Common myeloid progenitor, CD34-positive (primary cell): ENCODE measurements at regions not wholly inside any gene's neighbourhood (a gene's known extent, or its start where the extent isn't known, plus 50 kb on each side); places are given as distances from the start of the nearest gene placed in this dataset.

ENCODE experiments used
- CTCF ChIA-PET: fragments of 350-600 bp; sonication (Branson Sonifier 250); formaldehyde crosslinking; loops from one replicate; lab custom pipeline; 2021; ENCODE audit warnings: antibody characterized with exemption; lab: Charles Lee
- POLR2A ChIA-PET: fragments of 350-600 bp; sonication (Branson Sonifier 250); formaldehyde crosslinking; loops from one replicate; lab custom pipeline; 2021; ENCODE audit warnings: antibody characterized with exemption; lab: Charles Lee
- DNase-seq, 3 donors: peaks; one replicate each; pipeline versions ENCODE4 v3.0.0 to v3.0.0-alpha.2; 2013
- H3K27ac ChIP-seq, 2 experiments: 1 replicate in 1 of 2; 2 replicates in 1 of 2; pipeline ENCODE4 v1.7.0; 2013; ENCODE audit warnings: inconsistent platforms in 2 of 2, low read length in 2 of 2, mild to moderate bottlenecking in 2 of 2, low read depth in 1 of 2, moderate library complexity in 1 of 2; ENCODE audit not compliant: severe bottlenecking in 2 of 2, insufficient read depth in 1 of 2, poor library complexity in 1 of 2
- H3K27me3 ChIP-seq, 5 experiments: replicated peaks in 2 of 5; 1 replicate in 3 of 5; 2 replicates in 2 of 5; pipeline versions ENCODE4 v1.6.1 to v1.7.0; 2013; ENCODE audit warnings: low read length in 4 of 5, mild to moderate bottlenecking in 2 of 5, moderate library complexity in 2 of 5, inconsistent platforms in 1 of 5; ENCODE audit not compliant: insufficient read depth in 5 of 5, control insufficient read depth in 4 of 5
- H3K36me3 ChIP-seq, 4 experiments: 1 replicate in 2 of 4; 2 replicates in 2 of 4; pipeline versions ENCODE4 v1.6.1 to v1.7.0; 2013; ENCODE audit warnings: low read length in 3 of 4, control low read depth in 1 of 4, mild to moderate bottlenecking in 1 of 4; ENCODE audit not compliant: control insufficient read depth in 4 of 4, insufficient read depth in 4 of 4
- H3K4me1 ChIP-seq, 4 experiments: 1 replicate in 3 of 4; 2 replicates in 1 of 4; pipeline versions ENCODE4 v1.6.1 to v1.7.1; 2013; ENCODE audit warnings: low read length in 3 of 4, mild to moderate bottlenecking in 3 of 4, control low read depth in 1 of 4, inconsistent platforms in 1 of 4, moderate library complexity in 1 of 4; ENCODE audit not compliant: control insufficient read depth in 4 of 4, insufficient read depth in 4 of 4; ENCODE audit errors: control extremely low read depth in 1 of 4
- H3K4me3 ChIP-seq, 7 experiments: 1 replicate in 4 of 7; 2 replicates in 3 of 7; pipeline versions ENCODE4 v1.5.1 to v1.7.0; 2013; ENCODE audit warnings: mild to moderate bottlenecking in 7 of 7, low read length in 6 of 7, moderate library complexity in 6 of 7, inconsistent platforms in 2 of 7, low read depth in 2 of 7, control low read depth in 1 of 7; ENCODE audit not compliant: insufficient read depth in 4 of 7, control insufficient read depth in 1 of 7; ENCODE audit errors: extremely low read depth in 1 of 7
- H3K9me3 ChIP-seq, 5 experiments: 1 replicate in 4 of 5; 2 replicates in 1 of 5; pipeline versions ENCODE4 v1.6.1 to v1.7.1; 2013; ENCODE audit warnings: low read length in 4 of 5, mild to moderate bottlenecking in 2 of 5, inconsistent platforms in 1 of 5, low read depth in 1 of 5, moderate library complexity in 1 of 5; ENCODE audit not compliant: control insufficient read depth in 4 of 5, insufficient read depth in 2 of 5; ENCODE audit errors: control extremely low read depth in 1 of 5
- WGBS: methylation state at CpG from one replicate; pipeline ENCODE4 v1.1.5; 2013; ENCODE audit not compliant: insufficient coverage; 5-methylcytosine and 5-hydroxymethylcytosine counted together

DNA sequence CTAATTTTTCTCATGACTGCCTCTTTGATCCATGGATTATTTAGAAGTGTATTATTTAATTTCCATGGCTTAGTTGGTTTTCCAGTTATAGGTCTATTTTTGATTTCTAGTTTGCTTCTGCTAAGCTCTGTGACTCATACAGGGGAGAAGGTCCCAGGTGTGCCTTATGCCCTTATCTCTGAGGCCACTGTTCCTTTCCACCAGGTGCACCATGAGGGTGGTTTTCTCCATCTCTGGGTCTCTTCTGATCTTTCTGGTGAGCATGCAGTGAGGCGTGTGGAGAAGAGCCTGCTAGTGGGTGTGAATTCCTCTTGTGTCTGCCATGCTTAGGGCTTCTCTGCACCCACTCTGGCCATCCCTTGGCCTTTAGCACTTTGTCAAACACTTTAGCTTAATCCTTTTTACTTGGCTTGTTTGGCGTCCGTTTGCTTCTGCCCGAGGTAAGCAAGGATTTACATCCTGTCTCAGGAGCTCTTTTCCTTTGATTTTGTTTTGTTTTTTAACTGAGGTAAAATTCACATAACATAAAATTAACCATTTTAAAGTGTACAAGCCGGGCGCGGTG lies 129.8 kb upstream of the ARL4C start:
- H3K9me3 ChIP-seq = no peaks in the 10 kb centered on the region
- peak in 1 of 3 donors; percentile 9 for DNase-seq
- no peaks in the 10 kb centered on the region for H3K36me3 ChIP-seq
- CTCF ChIA-PET = no interaction called here
- WGBS = no CpG with 5 or more reads among the region's 7 CpGs
- H3K27ac ChIP-seq = no peak overlapping the region
- POLR2A ChIA-PET = no interaction called here
- no peaks in the 10 kb centered on the region for H3K27me3 ChIP-seq
- H3K4me1 ChIP-seq = no peaks in the 10 kb centered on the region
- no peak overlapping the region for H3K4me3 ChIP-seq

DNA sequence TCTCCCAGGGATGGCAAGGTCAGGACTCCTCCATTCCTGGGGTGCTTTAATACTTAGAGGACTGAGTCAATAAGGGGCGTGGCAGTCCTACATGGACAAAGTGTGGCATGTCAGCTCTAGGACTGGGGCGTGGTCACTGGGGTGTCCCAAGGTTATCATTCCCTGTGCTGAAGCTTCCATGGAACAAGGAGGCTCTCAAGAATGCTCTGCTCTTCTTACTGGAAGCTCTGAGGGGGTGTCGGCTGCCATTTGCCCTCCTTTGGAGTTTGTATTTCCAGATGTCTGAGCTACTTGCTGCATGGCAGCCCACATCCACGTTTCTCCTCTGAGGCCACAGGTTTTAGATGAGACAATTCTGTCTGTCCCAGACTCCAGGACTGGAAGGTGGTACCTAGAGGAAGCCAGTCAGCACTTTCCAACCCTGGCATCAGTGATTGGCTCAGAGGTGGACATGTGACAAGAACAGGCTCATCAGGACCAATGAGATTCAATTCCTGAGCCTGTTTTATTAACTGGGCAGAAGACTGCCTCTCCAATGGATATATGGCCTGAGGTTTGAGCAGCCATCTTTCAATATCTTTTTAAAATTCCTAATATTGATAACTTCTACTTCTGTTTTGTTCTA lies 128.9 kb upstream of the ARL4C start:
- CTCF ChIA-PET = no interaction called here

DNA sequence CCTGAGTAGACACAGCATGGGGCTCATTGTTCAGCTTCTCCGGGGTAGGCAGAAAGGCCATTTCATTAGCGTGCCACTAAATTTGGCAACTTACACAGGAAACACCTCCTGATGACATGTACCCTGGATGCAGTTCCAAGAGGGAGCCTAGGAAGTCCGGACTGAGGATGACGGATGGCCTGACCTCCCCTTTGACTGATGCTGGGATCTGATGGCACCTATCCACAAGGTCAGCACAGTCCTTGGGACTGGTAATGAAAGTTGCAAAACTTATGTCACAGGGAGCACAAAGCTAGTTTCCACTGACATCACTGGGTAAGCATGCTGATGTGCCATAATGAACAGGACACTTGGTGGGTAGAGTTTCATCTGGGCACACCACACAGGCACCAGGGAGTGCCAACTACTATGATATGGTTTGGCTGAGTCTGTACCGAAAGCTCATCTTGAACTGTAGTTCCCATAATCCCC lies 126.7 kb upstream of the ARL4C start:
- ChIA-PET CTCF (no interaction called here), POLR2A (no interaction called here)
- Histone ChIP-seq H3K36me3 (no peaks in the 10 kb centered on the region), H3K27ac (no peak overlapping the region), H3K4me1 (peaks cover 5 to 15% (median 8%) of the 10 kb centered on the region in 4 experiments), H3K4me3 (no peak overlapping the region), H3K9me3 (no peaks in the 10 kb centered on the region), H3K27me3 (no peaks in the 10 kb centered on the region)
- WGBS = 96% methylated on average over 5 of the region's 5 CpGs
- DNase-seq = no peak

More for the DNA sequence above, 128.9 kb upstream of the ARL4C start:
- POLR2A ChIA-PET = no interaction called here
- Histone ChIP-seq H3K36me3 (no peaks in the 10 kb centered on the region), H3K4me1 (no peaks in the 10 kb centered on the region), H3K9me3 (no peaks in the 10 kb centered on the region), H3K27ac (no peak overlapping the region), H3K27me3 (no peaks in the 10 kb centered on the region), H3K4me3 (no peak overlapping the region)
- DNase-seq = no peak
- 95% methylated on average over 4 of the region's 4 CpGs for WGBS

DNA sequence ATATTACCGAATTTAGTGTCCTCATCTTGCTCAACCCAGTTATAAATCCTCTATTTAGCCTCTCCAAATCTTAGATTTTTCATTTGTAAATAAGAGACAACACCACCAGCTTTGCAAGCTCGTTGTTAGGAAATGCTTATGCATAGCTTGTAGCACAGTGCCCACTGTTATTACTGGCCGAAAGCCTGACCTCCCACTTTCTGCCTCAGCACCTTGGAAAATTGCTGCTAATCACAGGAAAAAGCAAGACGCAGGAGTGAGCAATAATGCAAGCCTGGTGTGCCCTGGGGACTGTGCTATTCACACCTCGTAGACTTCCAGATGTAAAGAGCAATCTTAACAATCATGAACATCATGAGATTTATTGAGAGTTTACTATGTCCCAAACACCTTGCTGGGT lies 124.2 kb upstream of the ARL4C start:
- no peak overlapping the region for H3K27ac ChIP-seq
- no peak overlapping the region for H3K4me3 ChIP-seq
- WGBS = 96% methylated on average over 4 of the region's 5 CpGs
- H3K27me3 ChIP-seq = peaks cover 0 to 2% (median 0%) of the 10 kb centered on the region in 5 experiments
- no peak for DNase-seq
- H3K4me1 ChIP-seq = peaks cover 5 to 15% (median 8%) of the 10 kb centered on the region in 4 experiments
- no peaks in the 10 kb centered on the region for H3K36me3 ChIP-seq
- no peaks in the 10 kb centered on the region for H3K9me3 ChIP-seq
- ChIA-PET POLR2A (no interaction called here), CTCF (no interaction called here)

DNA sequence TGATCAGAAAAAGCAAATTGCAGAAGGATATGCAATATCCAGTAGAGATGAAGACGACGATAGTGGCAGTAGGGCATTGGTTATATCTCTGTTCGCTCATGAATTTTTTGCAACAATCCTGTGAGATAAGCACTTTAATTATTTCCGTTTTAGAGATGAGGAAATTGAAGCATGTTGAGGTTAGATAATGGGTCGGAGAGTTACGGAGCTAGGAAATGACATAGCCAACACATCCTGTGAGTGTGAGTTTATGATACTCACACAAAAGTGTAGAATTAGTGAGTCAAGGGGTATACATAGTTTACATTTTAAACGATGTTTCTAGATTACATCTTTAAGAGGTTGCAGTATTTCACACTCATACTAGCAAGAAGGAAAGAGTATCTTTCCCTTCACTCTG lies 123.1 kb upstream of the ARL4C start:
- H3K27me3 ChIP-seq = peaks cover 0 to 2% (median 0%) of the 10 kb centered on the region in 5 experiments
- CTCF ChIA-PET = interaction anchor here (0.8 kb wide), 1 partner anchor 626 kb away, joined by 3 read pairs; no protein-coding TSS in a partner anchor
- peaks cover 5 to 15% (median 8%) of the 10 kb centered on the region in 4 experiments for H3K4me1 ChIP-seq
- H3K36me3 ChIP-seq = no peaks in the 10 kb centered on the region
- no peak overlapping the region for H3K27ac ChIP-seq
- peak overlapping the region in 1 of 7 experiments; percentile 3 for H3K4me3 ChIP-seq
- H3K9me3 ChIP-seq = peaks cover 0 to 2% (median 0%) of the 10 kb centered on the region in 5 experiments
- POLR2A ChIA-PET = no interaction called here
- WGBS = 0% methylated on average over 6 of the region's 7 CpGs
- DNase-seq = peak; percentile 84 to 90 (median 85)

DNA sequence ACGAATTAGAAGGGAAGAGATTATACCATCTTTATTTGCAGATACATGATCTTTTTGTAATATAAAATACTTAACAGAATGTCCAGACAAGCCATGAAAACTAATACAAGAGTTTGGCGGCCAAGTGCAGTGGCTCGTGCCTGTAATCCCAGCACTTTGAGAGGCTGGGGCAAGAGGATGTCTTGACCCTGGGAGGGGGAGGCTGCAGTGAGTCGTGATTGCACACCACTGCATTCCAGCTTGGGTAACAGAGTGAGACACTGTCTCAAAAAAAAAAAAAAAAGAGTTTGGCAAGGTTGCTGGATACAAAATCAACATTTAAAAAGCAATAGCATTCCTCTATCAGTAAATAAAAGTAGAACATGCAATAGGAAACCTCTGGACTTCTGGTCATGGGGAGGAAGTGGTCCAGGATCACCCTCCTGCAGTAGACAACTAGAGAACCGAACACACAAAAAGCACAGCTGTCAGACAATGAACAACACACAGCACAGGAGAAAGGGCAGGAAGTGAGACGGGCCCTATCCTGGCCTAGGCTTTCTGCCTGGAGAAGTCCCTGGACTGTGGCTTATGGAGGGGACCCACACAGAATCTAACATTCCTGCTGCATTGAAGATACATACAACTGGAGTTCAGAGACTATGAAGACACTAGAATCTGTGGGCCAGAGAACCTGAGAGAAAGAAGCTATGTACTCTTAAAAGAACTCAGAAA lies 118.9 kb upstream of the ARL4C start:
- Histone ChIP-seq H3K4me3 (no peak overlapping the region), H3K36me3 (no peaks in the 10 kb centered on the region), H3K4me1 (peaks cover 5 to 15% (median 8%) of the 10 kb centered on the region in 4 experiments), H3K9me3 (peaks cover 0 to 2% (median 1%) of the 10 kb centered on the region in 5 experiments), H3K27me3 (peaks cover 0 to 2% (median 0%) of the 10 kb centered on the region in 5 experiments), H3K27ac (no peak overlapping the region)
- no peak for DNase-seq
- 100% methylated on average over 2 of the region's 6 CpGs for WGBS
- ChIA-PET POLR2A (no interaction called here), CTCF (no interaction called here)

DNA sequence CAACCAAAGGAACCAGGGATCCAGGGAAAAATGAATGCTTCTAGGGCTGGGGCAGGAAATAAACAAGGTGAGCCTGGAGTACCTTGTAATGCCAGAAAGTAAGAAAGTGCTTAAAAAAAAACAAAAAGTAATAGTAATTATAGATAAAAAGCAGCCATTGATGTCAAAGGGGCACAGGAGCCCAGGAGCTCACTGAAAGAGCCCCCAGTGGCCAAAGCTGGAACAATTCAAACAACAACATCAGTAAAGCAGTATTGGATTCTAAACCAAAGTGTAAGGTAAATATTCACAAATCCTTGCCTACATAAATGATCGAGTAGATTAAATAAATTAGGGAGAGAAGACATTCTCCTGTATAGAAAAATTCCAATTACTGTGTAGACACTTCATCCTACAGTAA lies 114.3 kb upstream of the ARL4C start:
- ChIA-PET POLR2A (no interaction called here), CTCF (no interaction called here)
- Histone ChIP-seq H3K9me3 (peaks cover 0 to 2% (median 1%) of the 10 kb centered on the region in 5 experiments), H3K4me3 (no peak overlapping the region), H3K4me1 (no peaks in the 10 kb centered on the region), H3K36me3 (no peaks in the 10 kb centered on the region), H3K27ac (no peak overlapping the region), H3K27me3 (no peaks in the 10 kb centered on the region)
- peak in 1 of 3 donors; percentile 13 for DNase-seq
- no CpG with 5 or more reads among the region's 1 CpG for WGBS
